ENCODE measurements at regions not wholly inside any gene's neighbourhood (a gene's known extent, or its start where the extent isn't known, plus 50 kb on each side); places are given as distances from the start of the nearest gene placed in this dataset.

DNA sequence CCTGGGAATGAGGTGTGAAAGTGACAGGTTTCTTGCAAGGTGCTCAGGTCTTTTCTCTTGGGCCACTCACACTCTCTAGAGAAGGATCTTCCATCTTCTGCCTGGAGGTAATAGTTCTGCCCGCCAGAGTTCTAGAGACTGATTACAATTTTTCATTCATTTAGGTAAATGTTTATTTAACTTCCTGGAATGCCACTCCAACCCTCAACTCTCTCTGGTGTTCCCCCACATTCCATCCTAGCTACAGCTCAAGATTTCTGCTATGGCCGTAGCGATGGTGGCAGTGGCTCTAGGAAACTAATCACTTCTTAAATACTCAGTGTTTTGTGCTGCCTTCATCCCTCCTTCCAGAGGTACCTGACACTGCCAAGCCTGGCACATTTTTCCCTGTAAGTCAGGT, 174.6 kb downstream of the WDR11 start:
- CTCF ChIA-PET, result no interaction called here
- H2AFZ ChIP-seq (ENCODE audit: insufficient read depth, low read depth, low read length, poor library complexity, severe bottlenecking), result no peak overlapping the region
- no peak overlapping the region for H3K4me3 Mint-ChIP-seq
- ATAC-seq (ENCODE audit: low read depth) (no peak), DNase-seq (no peak)
- peaks cover 0 to 2% (median 0%) of the 10 kb centered on the region in 4 experiments for H3K27me3 ChIP-seq (replicated peaks in 1 of 4; ENCODE audit: control extremely low read depth in 1 of 4, control insufficient read depth in 3 of 4, insufficient read depth in 4 of 4, low read length in 3 of 4)
- H3K27ac Mint-ChIP-seq, result no peak overlapping the region
- no peak overlapping the region for H3K27ac ChIP-seq (ENCODE audit: low read length in 2 of 2)
- no peaks in the 10 kb centered on the region for H3K79me2 ChIP-seq (ENCODE audit: control insufficient read depth, insufficient read depth, low read length)
- TF ChIP-seq CTCF (IDR thresholded peaks at IDR 0.05), result no peak
- no peak for TF ChIP-seq EZH2 (IDR thresholded peaks at IDR 0.05; ENCODE audit: borderline replicate concordance, insufficient read depth, low read depth, low read length, poor library complexity, severe bottlenecking)
- no peak overlapping the region for H3K9ac ChIP-seq (ENCODE audit: low read length)
- no peak overlapping the region for H3K4me2 ChIP-seq (replicated peaks; ENCODE audit: low read depth, low read length, poor library complexity, severe bottlenecking)
- no peaks in the 10 kb centered on the region for H3K9me3 ChIP-seq (ENCODE audit: control extremely low read depth in 1 of 3, control insufficient read depth in 2 of 3, insufficient read depth in 1 of 3, low read length in 2 of 3)
- H3K9me3 Mint-ChIP-seq (ENCODE audit: insufficient read depth), result no peaks in the 10 kb centered on the region
- H3K4me1 Mint-ChIP-seq, result no peaks in the 10 kb centered on the region
- H3K36me3 ChIP-seq (replicated peaks in 1 of 2; ENCODE audit: control extremely low read depth in 1 of 2, control insufficient read depth in 1 of 2, extremely low read depth in 1 of 2, insufficient read depth in 2 of 2, low read length in 1 of 2), result no peaks in the 10 kb centered on the region
- H4K20me1 ChIP-seq (ENCODE audit: control insufficient read depth, insufficient read depth, low read length, poor library complexity, severe bottlenecking), result no peaks in the 10 kb centered on the region
- POLR2A ChIA-PET, result no interaction called here
- no peak overlapping the region for H3K4me3 ChIP-seq (ENCODE audit: control extremely low read depth in 1 of 5, extremely low read depth in 1 of 5, insufficient read depth in 1 of 5, low read depth in 2 of 5, low read length in 4 of 5)
- intact Hi-C loops (cut with micrococcal nuclease), result no loop called here
- H3K27me3 Mint-ChIP-seq, result no peaks in the 10 kb centered on the region
- no peaks in the 10 kb centered on the region for H3K4me1 ChIP-seq (ENCODE audit: control insufficient read depth in 2 of 2, insufficient read depth in 2 of 2, low read length in 2 of 2)
- 92% methylated on average over 2 of the region's 3 CpGs for WGBS (ENCODE audit: insufficient coverage)

- ATAC-seq (ENCODE audit: low read depth) (no peak), DNase-seq (no peak)
- no peaks in the 10 kb centered on the region for H4K20me1 ChIP-seq (ENCODE audit: control insufficient read depth, insufficient read depth, low read length, poor library complexity, severe bottlenecking)
- ChIA-PET POLR2A (no interaction called here), CTCF (no interaction called here)
- H3K79me2 ChIP-seq (ENCODE audit: control insufficient read depth, insufficient read depth, low read length), result no peaks in the 10 kb centered on the region
- no peaks in the 10 kb centered on the region for H3K4me1 ChIP-seq (ENCODE audit: control insufficient read depth in 2 of 2, insufficient read depth in 2 of 2, low read length in 2 of 2)
- intact Hi-C loops (cut with micrococcal nuclease), result no loop called here
- no peak overlapping the region for H3K27ac Mint-ChIP-seq
- no peaks in the 10 kb centered on the region for H3K36me3 ChIP-seq (replicated peaks in 1 of 2; ENCODE audit: control extremely low read depth in 1 of 2, control insufficient read depth in 1 of 2, extremely low read depth in 1 of 2, insufficient read depth in 2 of 2, low read length in 1 of 2)
- no peak overlapping the region for H3K4me3 ChIP-seq (ENCODE audit: control extremely low read depth in 1 of 5, extremely low read depth in 1 of 5, insufficient read depth in 1 of 5, low read depth in 2 of 5, low read length in 4 of 5)
- 82% methylated on average over 2 of the region's 4 CpGs for WGBS (ENCODE audit: insufficient coverage)
- H3K9ac ChIP-seq (ENCODE audit: low read length), result no peak overlapping the region
- H2AFZ ChIP-seq (ENCODE audit: insufficient read depth, low read depth, low read length, poor library complexity, severe bottlenecking), result no peak overlapping the region
- H3K4me3 Mint-ChIP-seq, result no peak overlapping the region
- H3K27ac ChIP-seq (ENCODE audit: low read length in 2 of 2), result no peak overlapping the region
- no peaks in the 10 kb centered on the region for H3K9me3 ChIP-seq (ENCODE audit: control extremely low read depth in 1 of 3, control insufficient read depth in 2 of 3, insufficient read depth in 1 of 3, low read length in 2 of 3)
- no peaks in the 10 kb centered on the region for H3K27me3 Mint-ChIP-seq
- no peak for TF ChIP-seq CTCF (IDR thresholded peaks at IDR 0.05)
- TF ChIP-seq EZH2 (IDR thresholded peaks at IDR 0.05; ENCODE audit: borderline replicate concordance, insufficient read depth, low read depth, low read length, poor library complexity, severe bottlenecking), result no peak
- no peak overlapping the region for H3K4me2 ChIP-seq (replicated peaks; ENCODE audit: low read depth, low read length, poor library complexity, severe bottlenecking)
- peaks cover 0 to 2% (median 0%) of the 10 kb centered on the region in 4 experiments for H3K27me3 ChIP-seq (replicated peaks in 1 of 4; ENCODE audit: control extremely low read depth in 1 of 4, control insufficient read depth in 3 of 4, insufficient read depth in 4 of 4, low read length in 3 of 4)
- H3K9me3 Mint-ChIP-seq (ENCODE audit: insufficient read depth), result no peaks in the 10 kb centered on the region
- H3K4me1 Mint-ChIP-seq, result no peaks in the 10 kb centered on the region
Observed at GRCh38 chr10:121027371-121027770, 176.2 kb downstream of the WDR11 start.

Measured in B cell (primary cell).